Inflammatory macrophage treated with lipopolysaccharide for 1 hour (primary cell): ENCODE measurements at regions not wholly inside any gene's neighbourhood (a gene's known extent, or its start where the extent isn't known, plus 50 kb on each side); places are given as distances from the start of the nearest gene placed in this dataset.
A peak's percentile ranks its signal among the peaks of the same experiment; 100 is the strongest.
"Not testable (repeated sequence)": the region's sequence is repeated elsewhere in the genome, so short reads cannot be mapped to it uniquely, and the experiment has no call there.

ENCODE experiments used
- DNase-seq, 2 donors: peaks; one replicate each; pipeline ENCODE4 v3.0.0-alpha.2; 2020 to 2022

DNA sequence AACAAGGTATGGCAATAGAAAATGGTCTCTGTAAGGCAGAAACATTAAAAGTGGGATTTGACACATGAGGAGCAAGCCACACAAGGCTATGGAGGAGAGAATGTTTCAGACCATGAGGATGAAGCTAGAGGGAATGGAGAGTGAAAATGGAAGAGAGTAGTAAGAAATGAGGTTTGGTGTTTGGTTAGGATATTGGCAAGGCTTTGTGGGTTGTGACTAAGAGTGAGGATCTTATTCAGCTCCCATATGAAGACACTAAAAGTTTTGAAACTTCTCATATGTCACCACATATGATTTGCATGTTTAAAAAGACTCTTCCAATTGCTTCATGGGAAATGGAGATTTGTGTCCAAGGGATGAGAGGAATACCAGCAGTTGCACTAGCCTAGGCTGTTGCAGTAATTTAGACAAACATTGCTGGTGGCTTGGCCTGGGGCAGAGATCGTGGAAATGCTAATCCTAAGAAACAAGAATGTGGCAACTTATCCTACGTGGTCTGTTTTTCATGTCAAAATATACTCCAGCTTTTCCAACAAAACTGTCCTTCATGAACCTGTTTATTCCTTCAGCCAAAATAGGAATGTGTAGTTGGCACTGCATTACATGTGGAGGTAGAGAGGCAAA is 749.0 kb downstream of the PDCD6IP start:
- no peak for DNase-seq

GRCh38 chr3:34567266-34567665 is 768.8 kb downstream of the PDCD6IP start:
- DNase-seq = no peak

DNA sequence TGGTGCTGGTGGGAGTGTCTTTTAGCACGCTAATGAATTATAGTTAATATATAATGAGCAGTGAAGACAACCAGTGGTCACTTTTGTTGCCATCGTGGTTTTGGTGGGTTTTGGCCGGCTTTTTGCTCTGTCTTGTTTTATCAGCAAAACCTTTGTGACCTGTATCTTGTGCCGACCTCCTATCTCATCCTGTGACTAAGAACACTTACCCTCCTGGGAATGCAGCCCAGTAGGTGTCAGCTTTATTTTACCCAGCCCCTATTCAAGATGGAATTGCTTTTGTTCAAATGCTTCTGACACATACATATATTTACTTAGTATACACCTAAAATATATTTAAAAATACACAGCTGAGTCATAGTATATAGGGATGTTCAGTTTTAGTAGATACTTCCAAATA is 770.3 kb downstream of the PDCD6IP start:
- no peak for DNase-seq

- no peak for DNase-seq
Measured at GRCh38 chr3:34569437-34569836, 771.0 kb downstream of the PDCD6IP start.

GRCh38 chr3:34570916-34571705 is 772.7 kb downstream of the PDCD6IP start:
- no peak for DNase-seq

DNA sequence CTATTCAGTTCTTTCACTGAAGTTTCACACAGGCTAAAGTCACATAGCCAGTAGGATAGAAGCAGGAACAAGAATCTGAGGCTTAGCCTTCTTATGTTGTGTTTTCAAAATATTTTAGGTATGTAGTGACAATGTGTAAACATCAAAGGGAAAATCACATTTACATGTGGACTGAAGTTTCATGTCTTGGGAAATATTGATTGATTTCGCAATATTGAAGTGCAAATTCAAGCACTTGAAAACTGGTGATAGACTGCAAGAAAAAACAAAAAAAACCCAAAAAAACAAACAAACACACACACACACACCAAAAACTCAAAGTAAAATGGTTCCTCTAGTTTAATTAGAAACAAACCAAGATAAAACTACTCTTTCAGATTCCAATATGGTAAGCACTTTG is 773.3 kb downstream of the PDCD6IP start:
- no peak for DNase-seq

GRCh38 chr3:34575776-34576175 is 777.3 kb downstream of the PDCD6IP start:
- DNase-seq = no peak

DNA sequence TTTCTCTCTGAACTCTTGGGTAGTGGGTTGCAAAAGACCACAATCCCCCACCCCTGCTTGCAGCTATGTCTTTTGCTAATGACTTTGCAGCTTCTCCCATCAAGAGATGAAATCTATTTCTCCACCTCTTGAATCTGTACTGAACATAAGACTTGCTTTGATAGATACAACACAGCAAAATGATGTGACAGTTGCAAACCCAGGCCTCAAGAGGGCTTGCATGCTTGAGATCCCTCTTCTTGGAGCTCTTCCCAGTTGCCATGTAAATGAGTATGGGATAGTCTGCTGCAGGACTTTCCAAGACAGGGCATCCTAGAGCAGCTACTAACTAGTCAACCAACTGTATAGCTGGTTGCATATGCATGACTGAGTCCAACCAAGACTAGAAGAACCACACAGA is 783.6 kb downstream of the PDCD6IP start:
- no peak for DNase-seq

GRCh38 chr3:34583451-34583850 is 785.0 kb downstream of the PDCD6IP start:
- no peak for DNase-seq

- no peak for DNase-seq
Measured at GRCh38 chr3:34584971-34585370, 786.5 kb downstream of the PDCD6IP start.

- no peak for DNase-seq
Measured at GRCh38 chr3:34599595-34599994, 801.2 kb downstream of the PDCD6IP start.

DNA sequence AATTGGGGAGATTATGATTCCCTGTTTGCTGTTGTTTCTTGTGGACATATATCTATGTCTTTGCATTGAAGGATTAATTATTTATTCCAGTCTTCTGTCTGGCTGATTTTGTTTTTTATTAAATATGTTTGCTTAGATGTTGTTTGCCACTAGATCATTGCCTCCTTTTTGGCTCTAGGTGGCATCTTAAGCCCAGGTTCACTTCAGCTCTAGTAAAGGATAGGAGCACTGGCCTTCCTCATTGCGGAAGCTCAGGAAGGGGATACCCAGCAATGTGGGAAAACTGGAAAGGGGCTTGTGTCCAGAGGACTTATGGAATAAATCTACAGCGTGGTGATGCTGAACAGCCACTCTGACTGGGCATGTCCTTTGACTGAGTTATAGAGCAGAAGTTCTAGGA is 821.6 kb downstream of the PDCD6IP start:
- DNase-seq = no peak

- DNase-seq = no peak
Measured at GRCh38 chr3:34626699-34627098, 828.3 kb downstream of the PDCD6IP start.

DNA sequence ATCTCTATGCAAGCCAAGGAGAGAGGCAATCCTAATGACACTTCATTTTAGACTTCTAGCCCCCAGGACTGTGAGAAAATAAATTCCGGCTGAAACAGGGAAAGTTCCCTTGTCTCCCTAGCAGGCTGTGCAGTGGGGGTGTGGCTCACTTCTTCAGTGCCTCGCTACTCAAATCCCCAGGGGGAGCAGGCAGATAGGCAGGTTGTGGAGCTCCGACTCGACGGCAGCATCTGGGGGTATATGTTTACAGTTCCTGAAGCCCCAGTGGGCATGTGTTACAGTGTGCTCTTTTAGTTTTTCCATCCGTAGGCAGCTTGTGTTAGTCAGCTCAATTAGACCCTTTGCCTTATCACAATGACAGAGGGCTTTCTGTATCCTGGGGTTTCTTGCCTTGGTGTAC is 836.5 kb downstream of the PDCD6IP start:
- DNase-seq = no peak

DNA sequence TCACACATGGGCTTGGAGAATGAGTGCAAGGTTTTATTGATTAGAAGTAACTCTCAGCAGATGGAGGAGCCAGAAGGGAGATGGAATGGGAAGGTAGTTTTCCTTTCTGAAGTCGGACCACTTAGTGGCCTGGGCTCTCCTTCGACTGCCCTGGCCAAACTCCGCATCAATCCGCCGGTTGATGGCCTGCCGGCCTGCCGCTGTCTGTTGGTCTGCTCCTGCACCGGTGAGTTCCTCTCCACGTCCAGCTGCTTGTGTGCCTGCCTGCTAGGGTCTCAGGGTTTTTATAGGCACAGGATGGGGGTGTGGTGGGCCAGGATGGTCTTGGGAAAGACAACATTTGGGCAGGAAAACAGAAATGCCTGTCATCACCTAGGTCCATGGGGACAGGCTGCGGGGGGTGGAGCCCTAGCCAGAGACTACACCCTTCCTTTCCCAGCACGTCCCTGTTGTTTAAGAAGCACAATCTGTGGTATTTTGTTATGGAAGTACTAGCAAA is 837.0 kb downstream of the PDCD6IP start:
- DNase-seq = no peak

DNA sequence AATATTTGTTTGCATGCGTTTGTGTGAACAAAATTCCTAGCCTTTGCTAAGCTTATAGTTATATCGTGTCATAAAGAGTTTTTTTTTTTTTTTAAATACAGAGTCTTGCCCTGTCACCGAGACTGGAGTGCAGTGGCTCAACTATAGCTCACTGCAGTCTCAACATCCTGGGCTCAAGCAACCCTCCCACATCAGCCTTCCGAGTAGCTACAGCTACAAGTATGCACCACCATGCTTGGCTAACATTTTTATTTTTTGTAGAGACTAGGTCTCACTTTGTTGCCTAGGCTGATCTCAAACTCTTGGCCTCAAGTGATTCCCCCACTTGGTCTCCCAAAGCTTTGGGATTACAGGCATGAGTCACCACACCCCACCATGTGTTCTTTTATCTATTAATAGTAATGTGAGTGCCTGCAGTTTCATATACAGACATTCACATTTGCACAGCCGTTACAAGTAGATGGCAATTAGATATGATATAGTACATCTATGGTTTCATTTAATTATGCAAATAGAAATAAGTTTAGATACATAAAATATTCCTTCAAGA is 848.6 kb downstream of the PDCD6IP start:
- DNase-seq = no peak

DNA sequence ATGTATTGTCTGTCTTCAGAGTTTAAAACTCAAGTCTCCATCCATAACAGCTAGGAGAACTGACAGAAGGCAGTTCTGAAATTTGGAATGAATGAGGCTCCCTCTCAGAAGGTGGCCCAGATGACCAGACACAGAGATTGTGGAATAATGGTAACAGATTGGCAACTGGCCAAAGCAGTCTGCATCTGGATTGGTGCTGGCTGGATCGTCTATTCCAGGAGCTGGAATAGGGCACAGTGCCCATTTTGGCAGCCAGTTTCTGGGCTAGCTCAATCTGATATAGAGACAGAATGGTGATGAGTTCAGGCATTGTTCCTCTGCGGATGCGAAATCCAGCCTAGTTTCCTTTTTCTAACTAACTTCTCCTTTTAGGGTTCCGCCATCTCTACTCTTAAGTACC is 851.7 kb downstream of the PDCD6IP start:
- no peak for DNase-seq

DNA sequence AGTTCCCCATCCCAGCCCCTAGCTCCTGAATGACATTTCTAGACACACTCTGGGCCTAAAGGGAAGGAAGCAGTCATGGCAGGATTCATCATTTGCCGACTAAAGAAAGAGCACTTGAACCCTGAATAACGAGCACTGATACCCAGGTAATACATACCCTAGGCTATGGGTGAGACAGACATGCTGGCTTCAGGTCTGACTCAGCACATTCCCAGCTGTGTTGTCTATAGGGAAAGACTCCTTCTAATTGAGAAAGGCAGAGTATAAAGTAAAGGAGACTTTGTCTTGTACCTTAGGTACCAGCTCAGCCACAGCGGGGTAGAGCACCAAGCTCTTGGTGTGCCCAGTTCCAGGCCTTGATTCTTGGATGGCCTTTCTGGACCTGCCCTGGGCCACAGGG is 870.5 kb downstream of the PDCD6IP start:
- DNase-seq = no peak

DNA sequence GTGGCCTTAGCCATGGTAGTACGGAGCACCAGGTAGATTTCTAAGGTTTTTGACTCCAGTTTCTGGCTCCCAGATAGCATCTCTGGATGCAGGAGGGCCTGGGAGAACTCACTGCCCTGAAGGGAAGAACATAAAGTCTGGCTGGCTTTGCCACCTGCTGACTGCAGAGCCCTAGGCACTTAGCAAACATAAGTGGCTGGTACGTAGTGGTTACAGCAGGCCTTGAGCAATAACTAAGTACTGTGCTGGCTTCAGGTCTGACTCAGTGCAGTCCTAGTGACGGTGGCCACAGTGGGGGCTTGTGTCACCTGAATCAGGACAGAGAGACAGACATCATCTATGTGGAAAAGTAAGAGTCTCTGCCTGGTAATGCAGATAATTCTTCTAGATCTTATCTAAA is 871.1 kb downstream of the PDCD6IP start:
- no peak for DNase-seq

DNA sequence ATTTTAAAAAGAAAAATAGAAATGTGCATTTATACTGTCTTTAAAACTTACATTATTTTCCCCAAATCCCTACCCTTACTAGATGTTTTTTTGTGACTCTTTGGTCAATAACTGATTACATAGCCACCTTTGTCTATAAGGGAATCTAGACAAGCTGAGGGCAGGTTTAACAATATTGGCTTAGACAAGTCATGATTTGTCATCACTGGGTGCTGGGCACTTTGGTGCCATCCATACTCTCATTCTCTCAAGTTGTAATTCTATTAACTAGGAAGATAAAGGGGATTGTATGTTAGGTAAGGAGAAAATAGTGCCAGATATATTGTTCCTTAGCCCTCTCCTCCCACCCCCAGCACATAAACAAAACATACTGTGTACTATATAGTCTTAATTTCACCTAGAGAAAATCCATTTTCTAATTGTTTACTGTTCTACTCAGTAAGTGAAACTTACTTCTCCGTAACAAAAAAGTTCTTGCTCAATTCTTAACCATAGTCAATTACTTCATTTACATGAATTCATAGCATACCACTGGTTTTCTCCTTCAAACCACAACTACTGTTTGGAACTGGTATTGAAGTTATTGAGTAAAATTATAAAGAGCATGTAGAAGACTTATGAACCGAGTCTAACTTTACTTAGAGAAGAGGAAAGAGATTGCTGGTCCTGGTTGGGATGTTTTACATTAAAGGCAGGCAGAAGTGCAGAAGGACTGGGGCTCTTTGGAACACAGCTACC is 877.1 kb downstream of the PDCD6IP start:
- no peak for DNase-seq

DNA sequence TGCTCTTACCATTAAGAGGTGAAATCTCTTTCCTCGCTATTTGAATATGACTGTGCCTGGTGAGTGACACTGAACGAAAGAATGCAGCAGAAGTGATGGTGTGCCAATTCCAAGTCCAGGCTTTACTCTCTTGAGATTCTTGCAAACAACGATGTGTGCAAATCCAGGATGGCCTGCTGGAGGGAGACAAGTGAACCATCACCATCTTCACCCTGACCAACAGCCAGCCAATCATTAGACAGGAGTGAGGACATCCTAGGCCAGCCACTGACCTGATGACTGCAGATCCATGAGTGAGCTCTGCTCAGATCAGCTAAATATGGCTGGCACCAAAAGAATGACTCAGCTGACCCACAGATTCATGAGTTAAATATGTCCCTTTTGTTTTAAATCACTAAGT is 878.0 kb downstream of the PDCD6IP start:
- no peak for DNase-seq

GRCh38 chr3:34678575-34678974 is 880.1 kb downstream of the PDCD6IP start:
- peak; percentile 3 to 40 for DNase-seq

- DNase-seq = not testable (repeated sequence)
Measured at GRCh38 chr3:34679055-34679454, 880.6 kb downstream of the PDCD6IP start.

DNA sequence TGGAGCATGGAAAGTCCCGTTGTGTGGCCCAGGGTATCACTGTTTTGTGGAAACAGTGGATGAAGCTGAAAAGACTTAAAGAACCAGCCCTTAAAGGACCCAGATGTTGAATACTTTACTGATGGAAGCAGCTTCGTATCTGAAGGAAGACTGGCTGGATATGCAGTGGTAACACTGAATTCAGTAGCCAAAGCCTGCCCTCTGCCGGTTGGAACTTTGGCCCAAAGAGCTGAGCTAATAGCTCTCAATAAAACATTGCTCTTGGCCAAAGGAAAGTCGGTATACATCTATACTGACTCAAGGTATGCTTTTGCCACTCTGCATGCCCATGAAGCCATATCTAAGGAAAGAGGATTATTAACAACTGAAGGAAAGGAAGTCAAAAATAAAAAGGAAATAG is 885.4 kb downstream of the PDCD6IP start:
- peak; percentile 10 to 63 for DNase-seq
